ENCODE measurements at regions not wholly inside any gene's neighbourhood (a gene's known extent, or its start where the extent isn't known, plus 50 kb on each side); places are given as distances from the start of the nearest gene placed in this dataset.

- WGBS, 2 donors, result 59 to 65% methylated on average over 3 of the region's 3 CpGs
- Histone ChIP-seq H3K27ac (no peak overlapping the region), H3K4me3 (no peak overlapping the region), H3K36me3 (no peaks in the 10 kb centered on the region), H3K4me1 (no peaks in the 10 kb centered on the region), H3K9me3 (peaks cover 0 to 3% (median under 1%) of the 10 kb centered on the region in 4 donors), H3K27me3 (no peaks in the 10 kb centered on the region)
- intact Hi-C loops (cut with DNase I), result no loop called here
- no peak for DNase-seq
- TF ChIP-seq EP300 (IDR thresholded peaks at IDR 0.05) (no peak), CTCF (IDR thresholded peaks at IDR 0.05) (no peak), POLR2AphosphoS5 (IDR thresholded peaks at IDR 0.05) (no peak), POLR2A (IDR thresholded peaks at IDR 0.05) (no peak)
Observed at GRCh38 chr18:78460558-78460957, 519.1 kb upstream of the SALL3 start.

DNA sequence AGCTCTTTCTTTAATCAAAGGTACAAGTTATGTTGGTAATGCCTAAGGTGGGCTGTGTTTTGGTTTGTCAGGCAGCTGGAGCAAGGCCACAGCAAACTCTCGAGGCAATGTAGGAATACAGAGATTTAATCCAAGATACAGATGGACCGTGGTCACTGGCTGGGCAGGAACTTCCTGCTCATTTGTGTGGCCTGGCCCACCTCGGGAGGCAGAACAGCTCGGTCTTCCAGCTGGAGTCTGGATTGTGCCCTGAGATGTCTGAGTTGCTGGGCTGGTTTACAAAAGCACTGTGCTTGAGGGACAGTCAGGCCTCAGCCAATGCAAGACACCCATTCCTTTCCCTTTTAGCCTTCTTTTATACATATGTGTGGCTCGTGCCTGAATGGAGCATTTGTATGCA is 506.1 kb upstream of the SALL3 start:
- no peak for DNase-seq
- intact Hi-C loops (cut with DNase I), result no loop called here
- H3K4me3 ChIP-seq, result no peak overlapping the region
- H3K4me1 ChIP-seq, result no peaks in the 10 kb centered on the region
- TF ChIP-seq EP300 (IDR thresholded peaks at IDR 0.05), result no peak
- TF ChIP-seq POLR2AphosphoS5 (IDR thresholded peaks at IDR 0.05), result no peak
- TF ChIP-seq CTCF (IDR thresholded peaks at IDR 0.05), result no peak
- TF ChIP-seq POLR2A (IDR thresholded peaks at IDR 0.05), result no peak
- no peak overlapping the region for H3K27ac ChIP-seq
- no peaks in the 10 kb centered on the region for H3K9me3 ChIP-seq
- no peaks in the 10 kb centered on the region for H3K27me3 ChIP-seq
- 62 to 63% methylated on average over 5 of the region's 5 CpGs for WGBS, 2 donors
- no peaks in the 10 kb centered on the region for H3K36me3 ChIP-seq

- H3K27me3 ChIP-seq, result no peaks in the 10 kb centered on the region
- intact Hi-C loops (cut with DNase I), result no loop called here
- no peaks in the 10 kb centered on the region for H3K9me3 ChIP-seq
- no peak overlapping the region for H3K27ac ChIP-seq
- H3K4me1 ChIP-seq, result no peaks in the 10 kb centered on the region
- DNase-seq, result no peak
- TF ChIP-seq POLR2A (IDR thresholded peaks at IDR 0.05) (no peak), EP300 (IDR thresholded peaks at IDR 0.05) (no peak), CTCF (IDR thresholded peaks at IDR 0.05) (no peak), POLR2AphosphoS5 (IDR thresholded peaks at IDR 0.05) (no peak)
- H3K4me3 ChIP-seq, result no peak overlapping the region
- 77 to 79% methylated on average over 9 of the region's 9 CpGs for WGBS, 2 donors
- H3K36me3 ChIP-seq, result no peaks in the 10 kb centered on the region
Observed at GRCh38 chr18:78477840-78478239, 501.8 kb upstream of the SALL3 start.

- Histone ChIP-seq H3K27ac (no peak overlapping the region), H3K4me1 (no peaks in the 10 kb centered on the region), H3K9me3 (no peaks in the 10 kb centered on the region), H3K4me3 (no peak overlapping the region), H3K36me3 (no peaks in the 10 kb centered on the region), H3K27me3 (no peaks in the 10 kb centered on the region)
- DNase-seq, result no peak
- TF ChIP-seq POLR2A (IDR thresholded peaks at IDR 0.05), result no peak
- no peak for TF ChIP-seq EP300 (IDR thresholded peaks at IDR 0.05)
- TF ChIP-seq CTCF (IDR thresholded peaks at IDR 0.05), result no peak
- TF ChIP-seq POLR2AphosphoS5 (IDR thresholded peaks at IDR 0.05), result no peak
- 94% methylated on average over 16 of the region's 16 CpGs for WGBS, 2 donors
- intact Hi-C loops (cut with DNase I), result no loop called here
Observed at GRCh38 chr18:78479443-78479842, 500.2 kb upstream of the SALL3 start.

DNA sequence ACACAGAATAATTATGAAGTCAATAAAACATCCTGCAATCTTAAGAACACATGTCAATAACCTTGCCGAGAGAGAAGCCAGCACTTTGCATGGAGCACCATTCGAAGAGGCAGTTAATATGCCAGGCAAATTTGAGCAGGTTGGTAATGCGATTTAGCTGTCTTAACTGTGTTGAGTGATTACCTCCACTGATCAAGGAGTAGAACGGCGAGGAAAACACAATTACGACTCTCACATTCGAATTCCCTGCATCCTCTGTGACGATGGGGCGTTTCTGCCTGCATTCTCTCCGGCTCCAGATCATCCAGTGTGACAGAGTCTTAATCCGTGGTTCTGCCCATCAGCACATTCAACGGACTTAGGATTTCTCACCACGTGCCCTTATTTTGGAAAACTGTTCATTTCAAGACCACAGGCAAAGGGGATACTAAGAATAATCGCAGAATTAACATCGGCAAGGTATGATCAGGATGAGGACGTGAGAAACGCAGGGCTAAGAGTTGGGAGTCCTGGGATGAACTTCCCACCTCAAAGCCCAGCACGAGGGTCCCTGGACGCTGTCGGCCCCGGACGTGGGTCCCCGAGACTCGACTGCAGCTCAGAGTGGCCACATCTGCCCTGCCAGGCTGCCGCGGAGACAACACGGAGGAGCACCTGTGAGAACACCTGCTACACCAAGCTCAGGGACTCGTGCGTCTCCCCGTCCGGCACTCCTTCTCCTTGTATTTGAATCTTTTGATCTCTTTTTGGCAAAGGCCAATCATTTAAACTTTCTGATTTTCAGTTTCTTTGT is 499.2 kb upstream of the SALL3 start:
- Histone ChIP-seq H3K27me3 (no peaks in the 10 kb centered on the region), H3K36me3 (no peaks in the 10 kb centered on the region), H3K4me1 (no peaks in the 10 kb centered on the region), H3K27ac (no peak overlapping the region), H3K9me3 (no peaks in the 10 kb centered on the region), H3K4me3 (no peak overlapping the region)
- 87% methylated on average over 31 of the region's 31 CpGs for whole genome bisulfite sequencing, 2 donors
- intact Hi-C loops (cut with DNase I), result no loop called here
- TF ChIP-seq POLR2A (IDR thresholded peaks at IDR 0.05) (no peak), POLR2AphosphoS5 (IDR thresholded peaks at IDR 0.05) (no peak)
- no peak for DNase-seq

All from sigmoid colon (tissue), 6 donors.